Psoas muscle (tissue), 7 donors: ENCODE measurements at regions not wholly inside any gene's neighbourhood (a gene's known extent, or its start where the extent isn't known, plus 50 kb on each side); places are given as distances from the start of the nearest gene placed in this dataset.
"Not testable (repeated sequence)": the region's sequence is repeated elsewhere in the genome, so short reads cannot be mapped to it uniquely, and the experiment has no call there.

ENCODE experiments used
- ATAC-seq, 4 donors: fragments of 200-7000 bp; cut with Tn5 transposase; one replicate each; pipeline ENCODE4 v1.9.1; 2020; ENCODE audit warnings: moderate library complexity in 3 of 4, mild to moderate bottlenecking in 2 of 4
- DNase-seq, 2 donors: peaks; one replicate each; pipeline ENCODE4 v3.0.0-alpha.2; 2020
- H3K27ac ChIP-seq: fragments of 200-600 bp; one replicate; pipeline ENCODE4 v1.8.0; 2022
- H3K27me3 ChIP-seq, 3 donors: fragments of 200-600 bp in 1 of 3; one replicate each; pipeline versions ENCODE4 v1.6.1 to v1.8.0; 2013 to 2022; ENCODE audit warnings: low read length in 2 of 3, mild to moderate bottlenecking in 2 of 3, moderate library complexity in 1 of 3; ENCODE audit not compliant: insufficient read depth in 3 of 3
- H3K36me3 ChIP-seq, 2 donors: fragments of 200-600 bp in 1 of 2; one replicate each; pipeline versions ENCODE4 v1.6.1 to v1.8.0; 2013 to 2022; ENCODE audit warnings: low read depth in 1 of 2, mild to moderate bottlenecking in 1 of 2, moderate library complexity in 1 of 2; ENCODE audit not compliant: insufficient read depth in 1 of 2
- H3K4me1 ChIP-seq: fragments of 200-600 bp; one replicate; pipeline ENCODE4 v1.8.0; 2022
- H3K4me3 ChIP-seq: fragments of 200-600 bp; one replicate; pipeline ENCODE4 v1.8.0; 2022; ENCODE audit warnings: mild to moderate bottlenecking
- H3K9me3 ChIP-seq: fragments of 200-600 bp; one replicate; pipeline ENCODE4 v1.8.0; 2022
- WGBS, 3 donors: extraction: QIAGEN DNeasy Blood & Tissue Kit; methylation state at CpG; one replicate each; pipeline versions ENCODE4 v1.1.6 to v1.1.7; 2013; 5-methylcytosine and 5-hydroxymethylcytosine counted together
- intact Hi-C, 2 donors: fragments of 100-400 bp; cut with DNase I; formaldehyde crosslinking; loops; one replicate each; pipeline versions ENCODE4 v1.11.0 to v1.14.2; 2022
- TF ChIP-seq, protein P1 (sequence below): fragments of 200-600 bp; IDR thresholded peaks from one replicate; pipeline ENCODE4 v1.8.0; 2022; ENCODE audit warnings: antibody characterized with exemption
- donor health status: healthy with polysubstance abuse.
- donor health status: DM: no; HTN: no; CAD: no; lungs with moderate emphysema.
- donor health status: Bipolar disorder and iron deficiency.
- donor health status: healthy.
- donor health status: DM: yes; HTN: yes; CAD: no.
- donor health status: DM: no; HTN: no; CAD: no.
- donor health status: DM: yes; HTN: yes; CAD: no.

DNA sequence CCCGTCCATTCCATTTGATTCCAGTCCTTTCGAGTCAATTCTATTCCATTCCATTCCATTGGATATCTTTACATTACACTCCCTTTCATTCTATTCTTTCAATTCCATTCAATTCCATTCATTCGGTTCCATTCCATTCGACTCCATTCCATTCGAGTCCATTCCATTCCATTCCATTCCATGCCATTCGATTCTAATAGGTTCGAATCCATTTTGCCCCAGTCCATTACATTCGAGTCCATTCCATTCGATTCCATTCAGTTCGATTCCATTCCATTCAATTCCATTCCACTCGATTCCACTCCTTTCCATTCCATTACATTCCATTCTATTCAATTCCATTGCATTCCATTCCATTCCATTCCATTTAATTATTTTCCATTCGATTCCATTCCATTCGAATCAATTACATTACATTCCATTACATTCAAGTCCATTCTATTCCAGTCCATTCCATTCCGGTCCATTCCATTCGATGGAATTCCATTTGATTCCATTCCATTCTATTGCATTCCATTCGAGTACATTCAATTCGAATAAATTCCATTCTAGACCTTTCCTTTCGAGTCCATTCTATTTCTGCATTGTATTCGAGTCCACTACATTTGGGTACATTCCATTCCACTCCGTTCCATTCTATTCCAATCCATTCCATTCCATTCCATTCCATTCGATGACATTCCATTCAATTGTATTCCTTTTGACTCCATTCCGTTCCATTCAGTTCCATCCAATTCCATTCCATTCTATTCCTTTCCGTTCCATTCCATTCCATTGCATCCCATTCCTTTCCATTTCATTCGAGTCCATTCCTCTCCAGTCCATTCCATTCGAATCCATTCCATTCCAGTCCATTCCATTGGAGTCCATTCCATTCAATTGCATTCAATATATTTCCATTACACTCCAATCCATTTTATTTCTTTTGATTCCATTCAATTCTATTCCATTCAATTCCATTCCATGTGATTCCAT is 2604.8 kb upstream of the TPTE start:
- peak in 3 of 4 donors; percentile 17 to 34 (median 25) for ATAC-seq
- TF ChIP-seq, protein P1, sequence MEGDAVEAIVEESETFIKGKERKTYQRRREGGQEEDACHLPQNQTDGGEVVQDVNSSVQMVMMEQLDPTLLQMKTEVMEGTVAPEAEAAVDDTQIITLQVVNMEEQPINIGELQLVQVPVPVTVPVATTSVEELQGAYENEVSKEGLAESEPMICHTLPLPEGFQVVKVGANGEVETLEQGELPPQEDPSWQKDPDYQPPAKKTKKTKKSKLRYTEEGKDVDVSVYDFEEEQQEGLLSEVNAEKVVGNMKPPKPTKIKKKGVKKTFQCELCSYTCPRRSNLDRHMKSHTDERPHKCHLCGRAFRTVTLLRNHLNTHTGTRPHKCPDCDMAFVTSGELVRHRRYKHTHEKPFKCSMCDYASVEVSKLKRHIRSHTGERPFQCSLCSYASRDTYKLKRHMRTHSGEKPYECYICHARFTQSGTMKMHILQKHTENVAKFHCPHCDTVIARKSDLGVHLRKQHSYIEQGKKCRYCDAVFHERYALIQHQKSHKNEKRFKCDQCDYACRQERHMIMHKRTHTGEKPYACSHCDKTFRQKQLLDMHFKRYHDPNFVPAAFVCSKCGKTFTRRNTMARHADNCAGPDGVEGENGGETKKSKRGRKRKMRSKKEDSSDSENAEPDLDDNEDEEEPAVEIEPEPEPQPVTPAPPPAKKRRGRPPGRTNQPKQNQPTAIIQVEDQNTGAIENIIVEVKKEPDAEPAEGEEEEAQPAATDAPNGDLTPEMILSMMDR, result no peak
- intact Hi-C loops, result no loop called here
- no peak overlapping the region for H3K27ac ChIP-seq
- DNase-seq, result no peak
- no peak overlapping the region for H3K4me3 ChIP-seq
- H3K4me1 ChIP-seq, result no peaks in the 10 kb centered on the region
- no peaks in the 10 kb centered on the region for H3K36me3 ChIP-seq
- H3K9me3 ChIP-seq, result no peaks in the 10 kb centered on the region
- no peaks in the 10 kb centered on the region for H3K27me3 ChIP-seq
- WGBS, 3 donors, result 72 to 77% (median 74%) methylated on average over 25 of the region's 25 CpGs

GRCh38 chr21:7917729-7918128 is 2603.7 kb upstream of the TPTE start:
- H3K27me3 ChIP-seq, result no peaks in the 10 kb centered on the region
- ATAC-seq (peak in 1 of 4 donors; percentile 1), DNase-seq (no peak)
- WGBS, 3 donors, result 64 to 67% (median 65%) methylated on average over 14 of the region's 14 CpGs
- intact Hi-C loops, result no loop called here
- no peak overlapping the region for H3K27ac ChIP-seq
- H3K9me3 ChIP-seq, result no peaks in the 10 kb centered on the region
- no peaks in the 10 kb centered on the region for H3K4me1 ChIP-seq
- H3K36me3 ChIP-seq, result no peaks in the 10 kb centered on the region
- TF ChIP-seq, protein P1, result no peak
- H3K4me3 ChIP-seq, result no peak overlapping the region

DNA sequence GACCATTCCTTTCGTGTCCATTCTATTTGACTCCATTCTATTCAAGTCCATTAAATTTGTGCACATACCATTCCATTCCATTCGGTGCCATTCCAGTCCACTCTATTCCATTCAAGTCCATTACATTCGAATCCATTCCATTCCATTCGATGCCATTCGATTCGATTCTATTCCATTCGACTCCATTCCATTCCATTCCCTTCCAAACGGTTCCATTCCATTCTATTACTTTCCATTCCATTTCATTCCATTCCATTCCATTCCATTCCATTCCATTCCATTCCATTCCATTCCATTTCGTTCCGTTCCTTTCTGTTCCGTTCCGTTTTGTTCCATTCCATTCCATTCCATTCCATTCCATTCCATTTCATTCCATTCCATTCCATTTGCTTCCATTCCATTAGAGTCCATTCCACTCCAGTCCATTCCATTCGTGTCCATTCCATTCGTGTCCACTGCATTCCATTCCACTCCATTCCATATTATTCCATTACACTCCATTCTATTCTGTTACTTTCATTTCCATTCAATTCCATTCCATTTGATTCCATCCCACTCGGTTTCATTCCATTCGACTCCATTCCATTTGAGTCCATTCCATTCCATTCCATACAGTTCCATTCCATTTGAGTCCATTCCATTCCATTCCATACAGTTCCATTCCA is 2595.3 kb upstream of the TPTE start:
- H3K27me3 ChIP-seq, H3K27ac ChIP-seq, intact Hi-C loops, H3K4me3 ChIP-seq, DNase-seq, H3K36me3 ChIP-seq, H3K4me1 ChIP-seq: not testable (repeated sequence)
- WGBS, 3 donors, result 68 to 69% (median 68%) methylated on average over 16 of the region's 16 CpGs
- ATAC-seq, result peak in 3 of 4 donors; percentile 58 to 70 (median 66)
- H3K9me3 ChIP-seq, result peaks cover 55% of the 10 kb centered on the region

DNA sequence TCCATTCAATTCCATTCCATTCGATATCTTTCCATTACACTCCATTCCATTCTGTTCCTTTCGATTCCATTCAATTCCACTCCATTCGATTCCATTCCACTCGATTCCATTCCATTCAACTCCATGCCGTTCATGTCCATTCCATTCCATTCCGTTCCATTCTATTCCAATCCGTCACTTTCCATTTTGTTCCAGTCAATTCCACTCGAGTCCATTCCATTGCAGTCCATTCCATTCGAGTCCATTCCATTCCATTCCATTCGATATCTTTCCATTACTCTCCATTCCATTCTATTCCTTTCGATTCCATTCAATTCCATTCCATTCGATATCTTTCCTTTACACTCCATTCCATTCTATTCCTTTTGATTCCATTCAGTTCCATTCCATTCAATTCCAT is 2592.9 kb upstream of the TPTE start:
- peaks cover 78% of the 10 kb centered on the region for H3K9me3 ChIP-seq
- H3K4me1 ChIP-seq, H3K4me3 ChIP-seq, DNase-seq, H3K27me3 ChIP-seq, intact Hi-C loops, H3K36me3 ChIP-seq, ATAC-seq, H3K27ac ChIP-seq: not testable (repeated sequence)
- WGBS, 3 donors, result 70 to 74% (median 73%) methylated on average over 12 of the region's 12 CpGs

DNA sequence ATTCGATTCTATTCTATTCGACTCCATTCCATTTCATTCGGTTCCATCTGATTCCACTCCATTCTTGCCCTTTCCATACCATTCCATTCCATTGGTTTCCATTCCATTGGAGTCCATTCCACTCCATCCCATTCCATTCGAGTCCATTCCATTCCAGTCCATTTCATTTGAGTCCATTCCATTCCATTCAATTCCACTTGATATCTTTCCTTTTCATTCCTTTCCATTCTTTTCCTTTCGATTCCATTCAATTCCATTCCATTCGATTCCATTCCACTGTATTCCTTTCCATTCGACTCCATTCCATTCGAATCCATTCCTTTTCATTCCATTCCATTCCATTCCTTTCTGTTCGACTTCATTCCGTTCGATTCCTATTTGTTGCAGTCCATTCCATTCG is 2591.8 kb upstream of the TPTE start:
- H3K4me3 ChIP-seq, DNase-seq, H3K36me3 ChIP-seq, ATAC-seq, H3K4me1 ChIP-seq, H3K27ac ChIP-seq, intact Hi-C loops, H3K27me3 ChIP-seq: not testable (repeated sequence)
- H3K9me3 ChIP-seq, result peaks cover 83% of the 10 kb centered on the region
- WGBS, 3 donors, result 71 to 75% (median 73%) methylated on average over 12 of the region's 12 CpGs

- H3K36me3 ChIP-seq, ATAC-seq, H3K4me1 ChIP-seq, H3K27me3 ChIP-seq, DNase-seq, H3K27ac ChIP-seq, intact Hi-C loops, H3K4me3 ChIP-seq: not testable (repeated sequence)
- peaks cover 83% of the 10 kb centered on the region for H3K9me3 ChIP-seq
- 57 to 63% (median 62%) methylated on average over 9 of the region's 9 CpGs for WGBS, 3 donors
These were observed 2590.9 kb upstream of the TPTE start for GRCh38 chr21:7930445-7930844.

GRCh38 chr21:7932113-7932512 is 2589.3 kb upstream of the TPTE start:
- H3K27me3 ChIP-seq, ATAC-seq, H3K36me3 ChIP-seq, DNase-seq, intact Hi-C loops, H3K27ac ChIP-seq, H3K4me3 ChIP-seq, H3K4me1 ChIP-seq: not testable (repeated sequence)
- WGBS, 3 donors, result 69 to 71% (median 71%) methylated on average over 11 of the region's 11 CpGs
- peaks cover 82% of the 10 kb centered on the region for H3K9me3 ChIP-seq

DNA sequence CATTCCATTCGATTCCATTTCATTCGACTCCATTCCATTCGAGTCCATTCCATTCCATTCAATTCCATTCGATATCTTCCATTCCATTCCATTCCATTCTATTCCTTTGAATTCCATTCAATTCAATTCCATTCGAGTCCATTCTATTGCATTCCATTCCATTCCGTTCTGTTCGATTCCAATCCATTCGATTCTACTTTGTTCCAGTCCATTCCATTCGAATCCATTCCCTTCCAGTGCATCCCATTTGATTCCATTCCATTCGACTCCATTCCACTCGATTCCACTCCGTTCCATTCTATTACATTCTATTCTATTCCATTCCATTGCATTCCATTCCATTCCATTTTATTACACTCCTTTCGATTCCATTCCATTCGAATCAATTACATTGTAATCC is 2588.5 kb upstream of the TPTE start:
- H3K4me1 ChIP-seq, H3K4me3 ChIP-seq, H3K36me3 ChIP-seq, intact Hi-C loops, ATAC-seq, H3K27ac ChIP-seq, DNase-seq, H3K27me3 ChIP-seq: not testable (repeated sequence)
- WGBS, 3 donors, result 68 to 74% (median 74%) methylated on average over 14 of the region's 14 CpGs
- H3K9me3 ChIP-seq, result peaks cover 82% of the 10 kb centered on the region
